ENCODE measurements at regions not wholly inside any gene's neighbourhood (a gene's known extent, or its start where the extent isn't known, plus 50 kb on each side); places are given as distances from the start of the nearest gene placed in this dataset.

DNA sequence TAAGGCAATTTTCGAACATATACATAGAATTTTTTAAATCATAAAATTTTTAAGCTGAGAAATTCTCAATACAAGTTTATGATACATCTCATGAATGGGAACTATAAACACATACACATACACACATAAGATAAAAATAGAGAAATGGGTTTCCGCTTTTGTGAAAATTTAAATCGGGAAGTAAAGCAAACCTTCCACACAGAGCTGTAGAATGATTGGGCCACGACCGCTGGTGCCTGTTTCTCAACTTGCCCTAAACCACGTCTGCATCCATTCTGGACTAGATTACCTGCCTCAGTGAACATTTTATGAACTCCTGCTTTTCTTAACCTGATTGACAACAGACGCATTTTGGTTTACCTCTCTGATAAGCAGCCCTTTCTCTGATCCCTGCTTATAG is 264.4 kb downstream of the SKAP2 start:
- TF ChIP-seq, protein P1, sequence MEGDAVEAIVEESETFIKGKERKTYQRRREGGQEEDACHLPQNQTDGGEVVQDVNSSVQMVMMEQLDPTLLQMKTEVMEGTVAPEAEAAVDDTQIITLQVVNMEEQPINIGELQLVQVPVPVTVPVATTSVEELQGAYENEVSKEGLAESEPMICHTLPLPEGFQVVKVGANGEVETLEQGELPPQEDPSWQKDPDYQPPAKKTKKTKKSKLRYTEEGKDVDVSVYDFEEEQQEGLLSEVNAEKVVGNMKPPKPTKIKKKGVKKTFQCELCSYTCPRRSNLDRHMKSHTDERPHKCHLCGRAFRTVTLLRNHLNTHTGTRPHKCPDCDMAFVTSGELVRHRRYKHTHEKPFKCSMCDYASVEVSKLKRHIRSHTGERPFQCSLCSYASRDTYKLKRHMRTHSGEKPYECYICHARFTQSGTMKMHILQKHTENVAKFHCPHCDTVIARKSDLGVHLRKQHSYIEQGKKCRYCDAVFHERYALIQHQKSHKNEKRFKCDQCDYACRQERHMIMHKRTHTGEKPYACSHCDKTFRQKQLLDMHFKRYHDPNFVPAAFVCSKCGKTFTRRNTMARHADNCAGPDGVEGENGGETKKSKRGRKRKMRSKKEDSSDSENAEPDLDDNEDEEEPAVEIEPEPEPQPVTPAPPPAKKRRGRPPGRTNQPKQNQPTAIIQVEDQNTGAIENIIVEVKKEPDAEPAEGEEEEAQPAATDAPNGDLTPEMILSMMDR (IDR thresholded peaks at IDR 0.05; ENCODE audit: extremely low read depth, missing control alignments): no peak
- DNase-seq (ENCODE audit: low spot score): no peak

DNA sequence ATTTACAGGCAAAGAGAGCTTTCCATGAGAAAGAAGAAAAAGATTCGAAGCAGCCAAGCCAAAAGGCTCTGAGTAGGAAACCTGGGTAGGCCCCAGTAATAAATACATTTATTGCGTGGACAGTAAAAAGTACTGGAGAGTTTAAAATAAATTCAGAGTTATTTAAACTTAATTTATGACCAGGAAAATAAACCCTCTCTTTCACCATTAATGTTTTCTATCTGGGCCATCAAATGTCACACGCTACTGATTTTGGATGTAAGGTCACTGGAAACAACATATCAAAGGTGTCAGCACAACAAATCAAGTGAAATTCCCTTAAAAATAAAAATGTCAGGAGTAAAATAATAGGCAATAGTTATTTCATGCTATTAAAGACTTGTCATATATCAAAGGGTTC is 264.0 kb downstream of the SKAP2 start:
- no peak for DNase-seq (ENCODE audit: low spot score)
- TF ChIP-seq, protein P1 (IDR thresholded peaks at IDR 0.05; ENCODE audit: extremely low read depth, missing control alignments): no peak

DNA sequence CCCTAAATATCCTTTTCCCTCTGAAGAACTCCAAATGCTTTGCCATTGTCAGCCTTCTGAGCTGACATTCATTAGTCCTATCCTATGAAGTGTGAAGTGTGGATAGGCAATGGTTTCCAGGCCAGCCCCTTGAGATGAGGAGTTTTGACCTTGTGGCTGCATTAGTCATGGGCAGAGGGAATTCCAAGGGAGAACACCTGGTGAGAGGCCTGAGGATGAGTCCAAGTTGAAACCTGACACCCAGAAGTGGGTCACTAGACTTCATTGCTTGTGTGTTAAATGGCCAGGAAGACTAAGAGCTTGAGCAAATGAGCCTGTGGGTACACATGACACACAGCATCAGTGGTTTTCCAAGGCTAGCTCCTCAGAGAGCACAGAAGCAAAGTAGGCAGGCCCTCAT is 260.8 kb downstream of the SKAP2 start:
- DNase-seq (ENCODE audit: low spot score): no peak
- TF ChIP-seq, protein P1 (IDR thresholded peaks at IDR 0.05; ENCODE audit: extremely low read depth, missing control alignments): no peak

GRCh38 chr7:26608402-26608801 is 256.0 kb downstream of the SKAP2 start:
- TF ChIP-seq, protein P1 (IDR thresholded peaks at IDR 0.05; ENCODE audit: extremely low read depth, missing control alignments): no peak
- no peak for DNase-seq (ENCODE audit: low spot score)

- TF ChIP-seq, protein P1 (IDR thresholded peaks at IDR 0.05; ENCODE audit: extremely low read depth, missing control alignments): no peak
- no peak for DNase-seq (ENCODE audit: low spot score)
These were observed 255.3 kb downstream of the SKAP2 start for GRCh38 chr7:26609082-26609481.

DNA sequence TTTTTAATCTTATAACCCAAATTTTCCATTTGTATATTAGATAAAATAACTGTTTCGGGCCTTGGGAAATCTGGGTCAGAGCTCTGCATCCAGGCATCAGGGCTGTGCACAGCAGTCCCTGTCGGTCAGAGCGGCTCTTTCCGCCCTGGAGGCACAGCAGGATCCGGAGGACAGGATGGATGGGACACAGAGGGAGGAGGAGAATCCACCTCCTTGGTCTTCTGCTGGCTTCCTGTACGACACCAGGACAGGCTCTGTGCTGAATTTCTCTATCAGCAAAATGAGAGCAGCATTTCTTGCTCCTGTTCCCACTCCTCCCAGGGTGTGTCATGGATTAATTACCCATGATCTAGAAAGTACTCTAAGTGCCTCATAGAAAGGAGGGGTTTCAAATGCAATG is 254.9 kb downstream of the SKAP2 start:
- DNase-seq (ENCODE audit: low spot score): no peak
- TF ChIP-seq, protein P1 (IDR thresholded peaks at IDR 0.05; ENCODE audit: extremely low read depth, missing control alignments): no peak

DNA sequence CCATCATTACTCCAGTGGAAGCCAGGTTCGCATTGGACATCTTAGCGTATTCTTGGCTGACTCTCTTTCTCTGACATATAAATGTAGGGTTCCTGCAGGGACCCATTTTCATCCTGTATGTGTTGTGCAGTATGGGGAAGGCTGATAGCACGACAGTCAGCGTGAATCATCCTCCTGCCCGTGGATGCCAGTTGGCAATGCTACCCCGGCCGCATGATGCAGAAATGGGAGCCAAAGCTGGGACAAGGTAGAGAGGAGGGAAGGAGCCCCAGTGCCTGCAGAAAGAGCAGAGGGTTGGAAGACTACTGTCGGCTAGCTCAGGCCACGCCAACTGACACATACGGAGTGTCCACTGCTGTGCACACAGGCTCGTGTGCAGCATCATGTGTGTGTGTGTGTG is 251.6 kb downstream of the SKAP2 start:
- no peak for DNase-seq (ENCODE audit: low spot score)
- TF ChIP-seq, protein P1 (IDR thresholded peaks at IDR 0.05; ENCODE audit: extremely low read depth, missing control alignments): no peak
